ENCODE measurements at regions not wholly inside any gene's neighbourhood (a gene's known extent, or its start where the extent isn't known, plus 50 kb on each side); places are given as distances from the start of the nearest gene placed in this dataset.
"Not testable (repeated sequence)": the region's sequence is repeated elsewhere in the genome, so short reads cannot be mapped to it uniquely, and the experiment has no call there.

DNA sequence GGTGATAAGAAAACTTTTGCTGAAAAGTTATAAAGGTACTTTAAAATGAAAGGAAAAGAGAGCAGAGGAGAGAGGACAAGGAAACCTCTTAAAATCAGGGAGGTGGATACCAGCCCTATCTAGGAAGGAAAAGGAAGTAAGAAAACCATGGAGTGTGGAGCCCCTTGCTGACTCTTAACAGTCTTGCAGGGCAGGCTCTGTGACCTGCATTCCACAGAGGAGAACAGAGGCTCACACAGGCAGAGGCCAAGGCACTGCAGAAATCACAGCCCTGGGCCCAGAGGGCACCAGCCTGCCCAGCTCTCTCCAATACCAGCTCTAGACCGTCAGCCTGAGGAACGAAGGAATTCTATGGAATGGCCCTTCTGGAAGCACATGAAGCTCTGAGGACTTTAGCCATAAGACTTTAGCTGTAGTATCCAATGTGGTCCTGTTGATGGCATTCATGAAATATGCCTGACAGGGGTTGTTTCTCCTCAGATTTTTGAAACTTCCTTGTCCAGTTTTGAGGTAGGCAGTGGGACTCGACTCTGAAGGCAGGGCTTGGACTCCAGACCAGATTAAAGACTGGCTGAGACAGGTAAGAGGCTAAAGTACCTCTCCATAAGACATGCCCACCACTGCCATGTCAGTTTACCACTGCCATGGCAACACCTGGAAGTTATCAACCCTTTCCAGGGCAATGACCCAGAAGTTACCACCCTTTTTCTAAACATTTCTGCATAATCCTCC is 216.3 kb downstream of the ANAPC1 start:
- TF ChIP-seq, protein P1, sequence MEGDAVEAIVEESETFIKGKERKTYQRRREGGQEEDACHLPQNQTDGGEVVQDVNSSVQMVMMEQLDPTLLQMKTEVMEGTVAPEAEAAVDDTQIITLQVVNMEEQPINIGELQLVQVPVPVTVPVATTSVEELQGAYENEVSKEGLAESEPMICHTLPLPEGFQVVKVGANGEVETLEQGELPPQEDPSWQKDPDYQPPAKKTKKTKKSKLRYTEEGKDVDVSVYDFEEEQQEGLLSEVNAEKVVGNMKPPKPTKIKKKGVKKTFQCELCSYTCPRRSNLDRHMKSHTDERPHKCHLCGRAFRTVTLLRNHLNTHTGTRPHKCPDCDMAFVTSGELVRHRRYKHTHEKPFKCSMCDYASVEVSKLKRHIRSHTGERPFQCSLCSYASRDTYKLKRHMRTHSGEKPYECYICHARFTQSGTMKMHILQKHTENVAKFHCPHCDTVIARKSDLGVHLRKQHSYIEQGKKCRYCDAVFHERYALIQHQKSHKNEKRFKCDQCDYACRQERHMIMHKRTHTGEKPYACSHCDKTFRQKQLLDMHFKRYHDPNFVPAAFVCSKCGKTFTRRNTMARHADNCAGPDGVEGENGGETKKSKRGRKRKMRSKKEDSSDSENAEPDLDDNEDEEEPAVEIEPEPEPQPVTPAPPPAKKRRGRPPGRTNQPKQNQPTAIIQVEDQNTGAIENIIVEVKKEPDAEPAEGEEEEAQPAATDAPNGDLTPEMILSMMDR (IDR thresholded peaks at IDR 0.05; ENCODE audit: borderline replicate concordance, control extremely low read depth, extremely low read depth, insufficient read depth, missing control alignments) = peak; percentile 14
- no peak for DNase-seq (ENCODE audit: low spot score)
- in situ Hi-C loops (cut with MboI; ENCODE audit: low sequenced_read_pairs, unreplicated experiment) = no loop called here

DNA sequence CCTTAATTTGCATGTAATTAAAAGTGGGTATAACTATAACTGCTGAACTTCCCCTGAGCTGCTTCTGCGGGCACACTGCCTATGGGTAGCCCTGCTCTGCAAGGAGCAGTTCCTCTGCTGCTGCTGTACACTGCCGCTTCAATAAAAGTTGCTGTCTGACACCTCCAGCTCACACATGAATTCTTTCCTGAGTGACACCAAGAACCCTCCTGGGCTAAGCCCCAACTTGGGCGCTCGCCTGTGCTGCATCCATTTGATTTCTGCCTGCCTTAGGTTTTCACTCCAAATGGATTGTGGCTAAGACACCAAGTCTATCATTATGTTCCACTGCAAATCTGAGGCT is 215.7 kb downstream of the ANAPC1 start:
- no peak for DNase-seq (ENCODE audit: low spot score)
- TF ChIP-seq, protein P1 (IDR thresholded peaks at IDR 0.05; ENCODE audit: borderline replicate concordance, control extremely low read depth, extremely low read depth, insufficient read depth, missing control alignments) = no peak
- in situ Hi-C loops (cut with MboI; ENCODE audit: low sequenced_read_pairs, unreplicated experiment) = no loop called here

DNA sequence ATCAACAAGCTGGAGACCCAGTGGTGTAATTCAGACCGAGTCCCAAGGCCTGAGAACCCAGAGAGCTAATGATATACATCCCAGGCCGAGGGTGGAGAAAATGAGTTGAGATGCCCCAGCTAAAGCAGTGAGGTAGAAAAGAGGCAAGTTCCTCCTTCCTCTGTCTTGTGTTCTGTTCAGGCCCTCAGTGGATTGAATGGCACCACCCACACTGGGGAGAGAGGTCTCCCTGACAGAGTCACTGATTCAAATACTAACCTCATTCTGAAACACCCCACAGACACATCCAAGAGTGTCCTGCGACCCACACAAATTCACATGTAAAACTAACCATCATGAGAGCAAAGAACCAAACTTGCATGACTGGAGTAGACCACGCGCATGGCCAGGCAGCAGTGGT is 215.3 kb downstream of the ANAPC1 start:
- TF ChIP-seq, protein P1 (IDR thresholded peaks at IDR 0.05; ENCODE audit: borderline replicate concordance, control extremely low read depth, extremely low read depth, insufficient read depth, missing control alignments) = no peak
- no peak for DNase-seq (ENCODE audit: low spot score)
- in situ Hi-C loops (cut with MboI; ENCODE audit: low sequenced_read_pairs, unreplicated experiment) = no loop called here

DNA sequence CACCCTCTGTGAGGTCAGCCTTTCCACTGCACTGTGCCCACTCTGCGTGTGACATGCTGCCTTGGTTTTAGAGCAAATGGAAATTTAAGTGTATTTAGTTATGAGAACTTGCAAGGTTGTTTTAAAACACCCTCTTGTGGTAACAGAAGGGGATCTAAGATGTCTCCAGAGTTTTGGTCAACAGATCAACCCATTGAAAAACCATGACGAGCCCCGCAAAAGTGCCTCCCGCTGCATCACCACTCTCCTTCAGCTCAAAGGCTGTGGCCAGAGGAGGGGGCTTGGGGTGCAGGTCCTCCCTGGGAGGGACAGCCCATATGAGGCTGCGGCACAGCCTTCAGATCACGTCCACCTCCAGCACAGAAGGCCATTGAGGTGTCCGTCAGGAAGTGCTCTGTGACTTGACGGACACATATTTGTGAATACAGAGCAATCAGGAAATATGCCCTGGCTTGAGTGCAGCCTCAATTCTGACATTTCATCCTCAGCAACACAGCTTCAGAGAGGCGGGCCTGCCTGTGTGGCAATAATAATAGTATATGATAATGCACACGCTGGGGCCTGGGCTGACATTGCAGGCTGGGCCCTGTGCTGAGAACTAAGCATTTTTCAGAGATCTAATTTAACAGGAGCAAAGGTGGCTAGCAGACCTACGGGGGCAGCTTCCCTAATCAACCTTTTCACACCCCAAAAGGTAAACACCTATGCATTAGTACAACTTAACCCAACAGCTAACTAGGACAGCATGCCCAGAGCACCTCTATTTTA is 213.9 kb downstream of the ANAPC1 start:
- in situ Hi-C loops (cut with MboI; ENCODE audit: low sequenced_read_pairs, unreplicated experiment) = no loop called here
- TF ChIP-seq, protein P1 (IDR thresholded peaks at IDR 0.05; ENCODE audit: borderline replicate concordance, control extremely low read depth, extremely low read depth, insufficient read depth, missing control alignments) = no peak
- no peak for DNase-seq (ENCODE audit: low spot score)

DNA sequence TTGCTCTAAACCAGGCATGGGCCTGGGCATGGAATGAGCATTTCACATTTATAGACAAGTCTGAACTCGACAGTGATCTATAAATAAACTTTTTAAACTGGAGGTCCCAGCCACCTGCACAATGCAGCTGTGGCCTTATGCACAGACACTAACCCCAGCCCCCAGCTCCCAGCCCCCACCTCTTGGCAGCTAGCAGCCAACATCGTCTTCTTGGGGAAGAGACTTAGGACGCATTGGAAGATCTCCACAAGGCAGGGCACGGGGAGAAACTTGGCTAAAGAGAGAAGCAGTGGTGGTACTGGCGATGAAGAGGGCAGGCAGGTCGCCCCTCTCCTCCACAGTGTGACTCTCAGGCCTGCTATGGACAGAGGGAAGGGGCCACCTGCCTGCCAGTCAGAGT is 213.2 kb downstream of the ANAPC1 start:
- TF ChIP-seq, protein P1 (IDR thresholded peaks at IDR 0.05; ENCODE audit: borderline replicate concordance, control extremely low read depth, extremely low read depth, insufficient read depth, missing control alignments) = no peak
- DNase-seq (ENCODE audit: low spot score) = no peak
- in situ Hi-C loops (cut with MboI; ENCODE audit: low sequenced_read_pairs, unreplicated experiment) = no loop called here

DNA sequence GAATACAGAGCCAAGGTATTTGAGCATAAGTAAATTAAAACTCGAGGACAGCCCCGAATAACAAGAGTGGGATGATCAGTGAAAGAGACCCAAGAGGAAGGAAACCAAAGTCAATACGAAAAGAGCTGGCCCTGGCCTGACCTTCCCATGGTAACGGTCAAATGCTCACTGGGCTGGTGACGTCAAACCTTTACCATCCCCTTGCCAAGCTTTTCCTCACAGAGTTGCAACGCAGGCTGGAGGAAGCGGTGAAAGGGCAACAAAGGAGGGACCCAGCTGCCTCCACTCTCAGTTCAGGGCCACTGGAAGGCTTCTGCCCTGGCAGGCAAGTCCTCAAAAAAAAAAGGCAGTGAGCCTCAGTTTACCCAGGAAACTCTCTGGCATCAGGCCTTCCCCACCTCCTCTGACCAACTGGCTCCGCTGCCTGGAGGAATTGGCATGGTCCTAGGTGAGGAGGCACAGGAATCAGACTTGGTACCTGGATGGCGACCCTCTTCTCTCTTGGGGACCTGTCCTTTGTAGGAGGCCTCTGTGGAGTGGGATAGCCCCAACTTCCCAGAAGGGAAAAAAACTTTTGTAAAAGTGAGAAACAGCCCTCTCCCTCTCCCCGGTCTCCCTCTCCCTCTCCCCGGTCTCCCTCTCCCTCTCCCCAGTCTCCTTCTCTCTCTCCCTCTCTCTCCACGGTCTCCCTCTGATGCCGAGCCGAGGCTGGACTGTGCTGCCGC is 212.4 kb downstream of the ANAPC1 start:
- in situ Hi-C loops (cut with MboI; ENCODE audit: low sequenced_read_pairs, unreplicated experiment) = no loop called here
- DNase-seq (ENCODE audit: low spot score) = no peak
- TF ChIP-seq, protein P1 (IDR thresholded peaks at IDR 0.05; ENCODE audit: borderline replicate concordance, control extremely low read depth, extremely low read depth, insufficient read depth, missing control alignments) = no peak

DNA sequence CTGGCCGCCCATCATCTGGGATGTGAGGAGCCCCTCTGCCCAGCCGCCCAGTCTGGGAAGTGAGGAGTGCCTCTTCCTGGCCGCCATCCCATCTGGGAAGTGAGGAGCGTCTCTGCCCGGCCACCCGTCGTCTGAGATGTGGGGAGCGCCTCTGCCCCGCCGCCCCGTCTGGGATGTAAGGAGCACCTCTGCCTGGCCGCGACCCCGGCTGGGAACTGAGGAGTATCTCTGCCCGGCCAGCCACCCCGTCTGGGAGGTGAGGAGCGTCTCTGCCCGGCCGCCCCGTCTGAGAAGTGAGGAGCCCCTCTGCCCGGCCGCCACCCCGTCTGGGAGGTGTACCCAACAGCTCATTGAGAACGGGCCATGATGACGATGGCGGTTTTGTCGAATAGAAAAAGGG is 211.4 kb downstream of the ANAPC1 start:
- in situ Hi-C loops (cut with MboI; ENCODE audit: low sequenced_read_pairs, unreplicated experiment); DNase-seq (ENCODE audit: low spot score): not testable (repeated sequence)
